SK-N-MC (cell line): ENCODE measurements at regions not wholly inside any gene's neighbourhood (a gene's known extent, or its start where the extent isn't known, plus 50 kb on each side); places are given as distances from the start of the nearest gene placed in this dataset.
"Not testable (repeated sequence)": the region's sequence is repeated elsewhere in the genome, so short reads cannot be mapped to it uniquely, and the experiment has no call there.

ENCODE experiments used
- DNase-seq: peaks from one replicate; pipeline ENCODE4 v3.0.0-alpha.2; 2011; ENCODE audit warnings: low read depth, low spot score
- H3K27ac ChIP-seq: fragments of 200-600 bp; sonication (generic); 2 replicates; pipeline ENCODE4 v1.5.1; 2016; ENCODE audit warnings: mixed run types
- H3K36me3 ChIP-seq: fragments of 200-600 bp; sonication (generic); 2 replicates; pipeline ENCODE4 v1.6.1; 2017; ENCODE audit warnings: antibody characterized with exemption, low read length, mixed read lengths; ENCODE audit not compliant: insufficient read depth
- H3K4me3 ChIP-seq: fragments of 200-600 bp; sonication (generic); 2 replicates; pipeline ENCODE4 v1.5.1; 2016
- H3K9ac ChIP-seq: fragments of 200-600 bp; sonication (generic); 2 replicates; pipeline ENCODE4 v1.8.0; 2017; ENCODE audit warnings: mixed run types, mixed read lengths; ENCODE audit not compliant: insufficient read length
- H3K9me3 ChIP-seq: fragments of 200-600 bp; sonication (generic); 2 replicates; pipeline ENCODE4 v1.6.1; 2017; ENCODE audit warnings: low read depth, mild to moderate bottlenecking, antibody characterized with exemption, low read length, moderate library complexity, mixed read lengths
- EZH2 ChIP-seq: fragments of 200-600 bp; sonication (generic); IDR thresholded peaks from one replicate; pipeline ENCODE4 v1.6.1; 2017; ENCODE audit warnings: antibody characterized with exemption
- FOXP2 ChIP-seq: optimal IDR thresholded peaks from 2 replicates; pipeline ENCODE3; 2011; ENCODE audit warnings: mild to moderate bottlenecking, moderate library complexity; ENCODE audit not compliant: insufficient read depth; ENCODE audit errors: extremely low read length, control extremely low read depth
- POLR2AphosphoS5 ChIP-seq: IDR thresholded peaks from 2 replicates; pipeline ENCODE4 v1.6.1; 2012; ENCODE audit warnings: mild to moderate bottlenecking, low read depth, low read length, borderline replicate concordance

GRCh38 chr5:96175090-96175489 is 213.4 kb upstream of the ELL2 start:
- TF ChIP-seq FOXP2 = no peak
- no peak for TF ChIP-seq POLR2AphosphoS5
- TF ChIP-seq EZH2 = no peak
- H3K36me3 ChIP-seq = no peaks in the 10 kb centered on the region
- no peaks in the 10 kb centered on the region for H3K9me3 ChIP-seq
- no peak overlapping the region for H3K9ac ChIP-seq
- no peak overlapping the region for H3K27ac ChIP-seq
- no peak overlapping the region for H3K4me3 ChIP-seq
- no peak for DNase-seq

DNA sequence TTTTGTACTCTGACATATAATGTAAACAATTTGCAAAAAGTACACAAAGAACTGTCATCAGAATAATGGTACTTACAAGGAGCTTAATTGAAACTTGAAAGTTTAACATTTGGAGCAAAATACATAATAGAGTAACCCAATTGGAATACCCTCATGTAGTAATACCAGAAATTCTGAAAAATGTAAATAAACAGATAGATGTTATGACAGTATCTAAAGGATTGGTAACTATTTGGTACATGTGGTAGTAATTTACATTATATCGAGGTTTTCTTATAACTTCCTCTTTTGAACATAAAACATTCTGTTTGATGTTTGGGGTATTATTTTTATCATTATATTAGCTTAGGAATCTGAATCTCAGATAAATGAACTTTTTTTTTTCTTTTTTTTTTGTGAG is 211.7 kb upstream of the ELL2 start:
- TF ChIP-seq FOXP2 = no peak
- TF ChIP-seq POLR2AphosphoS5 = no peak
- no peak for TF ChIP-seq EZH2
- no peak overlapping the region for H3K9ac ChIP-seq
- no peak overlapping the region for H3K4me3 ChIP-seq
- no peak for DNase-seq
- no peaks in the 10 kb centered on the region for H3K9me3 ChIP-seq
- H3K27ac ChIP-seq = no peak overlapping the region
- no peaks in the 10 kb centered on the region for H3K36me3 ChIP-seq

GRCh38 chr5:96172436-96172835 is 210.8 kb upstream of the ELL2 start:
- DNase-seq = no peak
- H3K9ac ChIP-seq = no peak overlapping the region

DNA sequence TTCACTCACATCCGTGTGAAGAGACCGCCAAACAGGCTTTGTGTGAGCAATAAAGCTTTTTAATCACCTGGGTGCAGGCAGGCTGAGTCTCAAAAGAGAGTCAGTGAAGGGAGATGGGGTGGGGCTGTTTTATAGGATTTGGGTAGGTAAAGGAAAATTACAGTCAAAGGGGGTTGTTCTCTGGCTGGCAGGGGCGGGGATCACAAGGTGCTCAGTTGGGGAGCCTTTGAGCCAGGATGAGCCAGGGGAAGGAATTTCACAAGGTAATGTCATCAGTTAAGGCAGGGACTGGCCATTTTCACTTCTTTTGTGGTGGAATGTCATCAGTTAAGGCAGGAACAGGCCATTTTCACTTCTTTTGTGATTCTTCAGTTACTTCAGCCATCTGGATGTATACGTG is 210.3 kb upstream of the ELL2 start:
- H3K36me3 ChIP-seq, DNase-seq, H3K4me3 ChIP-seq, H3K9me3 ChIP-seq, H3K9ac ChIP-seq, H3K27ac ChIP-seq: not testable (repeated sequence)

More at GRCh38 chr5:96172436-96172835, 210.8 kb upstream of the ELL2 start:
- no peak for TF ChIP-seq POLR2AphosphoS5
- no peaks in the 10 kb centered on the region for H3K36me3 ChIP-seq
- no peak overlapping the region for H3K4me3 ChIP-seq
- no peak overlapping the region for H3K27ac ChIP-seq
- H3K9me3 ChIP-seq = no peaks in the 10 kb centered on the region

DNA sequence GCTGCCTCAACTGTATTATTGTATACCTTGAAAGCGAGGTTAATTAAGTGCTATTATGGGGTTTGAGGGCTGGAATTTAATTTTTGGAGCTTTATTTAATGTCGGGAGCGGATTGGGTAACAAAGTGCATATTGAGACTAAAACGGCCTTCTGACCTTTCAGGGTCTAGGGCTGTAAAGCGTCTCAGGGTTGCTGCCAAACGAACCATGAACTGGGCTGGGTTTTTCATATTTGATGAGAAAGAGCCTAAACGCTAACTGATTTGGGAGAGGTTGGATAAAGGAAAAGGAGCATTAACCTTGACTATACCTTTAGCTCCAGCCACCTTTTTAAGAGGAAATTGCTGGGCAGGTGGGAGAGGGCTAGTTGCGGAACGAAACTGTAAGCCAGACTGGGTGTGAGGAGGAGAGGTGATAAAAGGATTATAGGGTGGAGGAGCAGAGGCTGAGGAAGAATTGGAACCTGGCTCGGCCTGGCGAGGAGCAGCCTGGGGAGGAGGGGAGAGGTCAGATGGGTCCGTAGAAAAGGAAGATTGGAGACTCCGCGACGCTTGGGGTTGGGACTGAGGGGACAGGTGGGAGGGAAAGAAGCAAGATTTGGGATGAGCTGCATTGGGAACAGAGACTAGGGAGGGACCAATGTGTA is 209.0 kb upstream of the ELL2 start:
- H3K9me3 ChIP-seq, DNase-seq, H3K4me3 ChIP-seq, H3K9ac ChIP-seq, H3K36me3 ChIP-seq, H3K27ac ChIP-seq: not testable (repeated sequence)

- H3K27ac ChIP-seq, H3K4me3 ChIP-seq, H3K36me3 ChIP-seq, DNase-seq, H3K9me3 ChIP-seq, H3K9ac ChIP-seq: not testable (repeated sequence)
Measured at GRCh38 chr5:96168833-96169232, 207.2 kb upstream of the ELL2 start.

DNA sequence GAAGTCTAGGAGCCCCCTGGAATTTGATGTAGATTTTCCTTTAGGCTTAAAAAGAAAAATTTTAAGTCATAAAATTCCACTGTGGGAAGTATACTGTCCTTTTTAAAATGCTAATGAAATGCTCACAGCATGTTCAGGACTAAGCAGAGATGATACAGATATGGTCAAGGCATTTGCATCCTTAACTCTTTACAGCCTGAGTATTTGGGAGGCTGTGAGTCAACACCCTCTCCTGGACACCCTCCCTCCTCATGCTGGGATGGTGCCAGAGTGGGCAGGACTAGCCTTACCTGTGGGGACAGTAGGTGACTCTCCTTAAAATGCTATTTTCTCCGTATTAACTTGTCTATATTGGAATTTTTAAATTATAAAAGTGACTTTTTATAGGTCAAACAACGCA is 197.4 kb upstream of the ELL2 start:
- Histone ChIP-seq H3K9me3 (no peaks in the 10 kb centered on the region), H3K4me3 (no peak overlapping the region), H3K27ac (no peak overlapping the region), H3K36me3 (no peaks in the 10 kb centered on the region), H3K9ac (no peak overlapping the region)
- DNase-seq = no peak
- TF ChIP-seq EZH2 (no peak), FOXP2 (no peak), POLR2AphosphoS5 (no peak)

DNA sequence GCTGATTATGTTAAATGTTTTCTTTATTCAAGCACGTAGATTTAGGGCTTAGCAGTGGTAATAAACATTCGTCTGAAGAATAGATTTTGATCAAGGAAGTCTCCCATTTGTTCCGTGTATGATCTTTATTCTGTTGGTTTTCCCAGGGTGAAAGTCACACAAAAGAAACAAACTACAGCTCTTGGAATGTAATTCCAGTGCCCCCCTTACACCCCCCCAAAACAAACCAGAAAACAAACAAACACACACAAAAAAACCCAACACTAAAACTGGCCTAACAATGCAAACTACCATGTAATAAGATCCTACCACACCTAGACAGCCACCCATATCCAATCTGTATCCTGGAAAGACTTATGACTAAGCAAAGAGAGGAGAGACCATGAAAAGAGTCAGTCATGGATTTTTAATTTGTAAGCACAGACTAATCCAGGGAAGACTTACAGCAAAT is 196.2 kb upstream of the ELL2 start:
- H3K36me3 ChIP-seq = no peaks in the 10 kb centered on the region
- H3K27ac ChIP-seq = no peak overlapping the region
- H3K9me3 ChIP-seq = no peaks in the 10 kb centered on the region
- TF ChIP-seq POLR2AphosphoS5 = no peak
- TF ChIP-seq EZH2 = no peak
- no peak for TF ChIP-seq FOXP2
- no peak overlapping the region for H3K9ac ChIP-seq
- no peak for DNase-seq
- no peak overlapping the region for H3K4me3 ChIP-seq

DNA sequence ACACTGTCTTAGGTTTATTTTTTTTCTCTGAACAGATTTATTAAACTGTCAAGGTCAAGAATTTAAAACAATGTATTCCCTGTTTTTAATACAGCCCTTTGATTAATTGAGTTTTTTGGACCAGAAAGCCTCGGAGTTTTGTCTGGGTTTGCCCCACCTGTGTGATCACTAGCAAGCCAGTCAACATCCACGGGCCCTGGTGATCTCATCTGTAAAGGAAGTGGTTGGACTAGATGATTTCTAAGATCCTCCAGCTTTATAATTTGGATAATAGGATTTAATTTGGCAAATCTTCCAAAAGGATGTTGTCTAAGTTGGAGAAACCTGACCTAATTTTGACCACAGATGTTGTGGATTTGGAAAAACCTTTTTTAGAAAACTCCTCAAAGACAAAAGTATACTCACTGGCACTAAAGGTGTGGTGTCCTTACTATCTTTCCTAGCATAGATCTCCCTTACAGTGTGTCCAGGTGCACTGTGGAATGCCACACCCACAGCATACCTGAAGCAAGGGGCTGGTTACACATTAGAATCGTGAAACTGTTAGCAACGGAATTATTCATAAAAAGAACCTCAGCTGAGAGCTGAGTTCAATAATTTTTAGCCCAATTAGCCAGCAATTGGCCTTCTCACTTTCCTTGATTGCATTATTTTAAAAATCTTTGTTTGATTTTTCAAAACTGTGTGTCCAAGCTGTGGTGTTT is 195.6 kb upstream of the ELL2 start:
- no peak for DNase-seq
- Histone ChIP-seq H3K9me3 (no peaks in the 10 kb centered on the region), H3K9ac (no peak overlapping the region), H3K4me3 (no peak overlapping the region), H3K36me3 (no peaks in the 10 kb centered on the region), H3K27ac (no peak overlapping the region)
- no peak for TF ChIP-seq POLR2AphosphoS5
- no peak for TF ChIP-seq FOXP2
